HepG2 (cell line): ENCODE measurements at regions not wholly inside any gene's neighbourhood (a gene's known extent, or its start where the extent isn't known, plus 50 kb on each side); places are given as distances from the start of the nearest gene placed in this dataset.

Experiments
- ATAC-seq: fragments of 200-7000 bp; cut with Tn5 transposase; 3 replicates; pipeline ENCODE4 v1.9.1; 2020; ENCODE audit warnings: mild to moderate bottlenecking, moderate library complexity
- BruUV-seq: library from RNA; stranded (reverse); fragments of 400-500 nt; replicated peaks from 2 replicates; lab custom pipeline; 2021; lab: Mats Ljungman, UMichigan
- CTCF ChIA-PET: fragments of 300-600 bp; formaldehyde crosslinking; extraction: SDS; loops from one replicate; lab custom pipeline; 2021; ENCODE audit warnings: low total read pairs, inconsistent platforms, low intra/inter-chr PET ratio; lab: Yijun Ruan, JAX
- POLR2A ChIA-PET: fragments of 350-600 bp; sonication (Branson Sonifier 250); formaldehyde crosslinking; loops from one replicate; lab custom pipeline; 2020; ENCODE audit warnings: antibody characterized with exemption, inconsistent platforms; lab: Yijun Ruan, JAX
- DNase-seq: peaks from one replicate; pipeline ENCODE4 v3.0.0-alpha.2; 2015; ENCODE audit warnings: low spot score
- FAIRE-seq: peaks from 3 replicates; lab custom pipeline; 2011; peaks lifted over from hg19 to GRCh38; lab: Jason Lieb, UNC
- H2AFZ ChIP-seq: one replicate; pipeline ENCODE4 v1.6.1; 2011; ENCODE audit warnings: low read length, inconsistent platforms
- H3K27ac ChIP-seq: fragments of 300-600 bp; 3 replicates; pipeline ENCODE4 v1.8.0; 2011; ENCODE audit warnings: mixed run types, mild to moderate bottlenecking, mixed read lengths, low read length, inconsistent platforms; ENCODE audit not compliant: insufficient read depth; ENCODE audit errors: extremely low read length
- H3K27me3 ChIP-seq, 2 experiments: fragments of 200-600 bp in 1 of 2; 2 replicates in 1 of 2; 3 replicates in 1 of 2; pipeline versions ENCODE4 v1.6.0 to v1.8.0; 2011; ENCODE audit warnings: low read length in 2 of 2, mild to moderate bottlenecking in 2 of 2, moderate library complexity in 2 of 2, inconsistent platforms in 1 of 2; ENCODE audit not compliant: insufficient read depth in 2 of 2, control insufficient read depth in 1 of 2
- H3K36me3 ChIP-seq, 2 experiments: fragments of 200-600 bp in 1 of 2; replicated peaks in 1 of 2; 2 replicates in 1 of 2; 3 replicates in 1 of 2; pipeline versions ENCODE4 v1.5.1 to v1.8.0; 2011; ENCODE audit warnings: low read length in 2 of 2, inconsistent platforms in 1 of 2; ENCODE audit not compliant: insufficient read depth in 2 of 2, control insufficient read depth in 1 of 2
- H3K4me1 ChIP-seq: 2 replicates; pipeline ENCODE4 v1.5.1; 2012; ENCODE audit warnings: low read length, inconsistent platforms; ENCODE audit not compliant: insufficient read depth
- H3K4me2 ChIP-seq: 2 replicates; pipeline ENCODE4 v1.6.0; 2011; ENCODE audit warnings: low read depth, low read length, inconsistent platforms
- H3K4me3 ChIP-seq, 3 experiments: fragments of 200-600 bp in 1 of 3; sonication (generic), shearing (Covaris generic) in 1 of 3; replicated peaks in 1 of 3; 2 replicates each; pipeline ENCODE4 v1.5.1; 2011 to 2016; ENCODE audit warnings: low read length in 3 of 3, inconsistent platforms in 2 of 3, low read depth in 2 of 3, mild to moderate bottlenecking in 2 of 3, control low read depth in 1 of 3, mixed read lengths in 1 of 3; ENCODE audit not compliant: insufficient read depth in 1 of 3
- H3K79me2 ChIP-seq: one replicate; pipeline ENCODE4 v1.6.1; 2011; ENCODE audit warnings: low read length, inconsistent platforms; ENCODE audit not compliant: insufficient read depth
- H3K9ac ChIP-seq: 2 replicates; pipeline ENCODE4 v1.6.0; 2011; ENCODE audit warnings: mild to moderate bottlenecking, low read depth, low read length, inconsistent platforms; ENCODE audit not compliant: insufficient read depth
- H3K9me3 ChIP-seq: 2 replicates; pipeline ENCODE4 v1.5.1; 2012; ENCODE audit warnings: mild to moderate bottlenecking, low read length
- H4K20me1 ChIP-seq: 2 replicates; pipeline ENCODE4 v1.6.0; 2011; ENCODE audit warnings: inconsistent platforms, mild to moderate bottlenecking, low read length, moderate library complexity; ENCODE audit not compliant: insufficient read depth
- ARID5B ChIP-seq: IDR thresholded peaks from 2 replicates; pipeline ENCODE4 v1.4.0; 2020; ENCODE audit warnings: mild to moderate bottlenecking, missing genetic modification reagents
- ATF1 ChIP-seq: IDR thresholded peaks from 2 replicates; pipeline ENCODE4 v1.6.1; 2016; ENCODE audit warnings: mild to moderate bottlenecking, control low read depth
- EHMT2 ChIP-seq: fragments of 200-600 bp; sonication (generic); IDR thresholded peaks from 2 replicates; pipeline ENCODE4 v1.7.0; 2017; ENCODE audit warnings: antibody characterized with exemption, low read depth, low read length, borderline replicate concordance
- JUN ChIP-seq: sonication (generic); formaldehyde crosslinking; IDR thresholded peaks from 2 replicates; pipeline ENCODE4 v1.4.0; 2020; ENCODE audit warnings: mild to moderate bottlenecking, missing genetic modification reagents
- MAF1 ChIP-seq: sonication (generic); formaldehyde crosslinking; IDR thresholded peaks from 2 replicates; pipeline ENCODE4 v1.5.0; 2020; ENCODE audit warnings: missing genetic modification reagents, borderline replicate concordance
- NCOA1 ChIP-seq: sonication (generic); formaldehyde crosslinking; IDR thresholded peaks from 2 replicates; pipeline ENCODE4 v1.9.0; 2021; ENCODE audit warnings: missing genetic modification reagents
- TBX2 ChIP-seq: sonication (generic); formaldehyde crosslinking; IDR thresholded peaks from 2 replicates; pipeline ENCODE4 v1.5.0; 2020; ENCODE audit warnings: missing genetic modification reagents, mild to moderate bottlenecking, borderline replicate concordance
- THYN1 ChIP-seq: sonication (generic); formaldehyde crosslinking; IDR thresholded peaks from 2 replicates; pipeline ENCODE4 v1.8.1; 2023; ENCODE audit warnings: low read depth, mild to moderate bottlenecking, moderate library complexity, missing genetic modification reagents, borderline replicate concordance
- TIGD3 ChIP-seq: sonication (generic); formaldehyde crosslinking; IDR thresholded peaks from 2 replicates; pipeline ENCODE4 v1.5.1; 2020; ENCODE audit warnings: mild to moderate bottlenecking, missing genetic modification reagents, borderline replicate concordance
- U2AF1 ChIP-seq: fragments of 200-400 bp; formaldehyde crosslinking; optimal IDR thresholded peaks from 2 replicates; pipeline ENCODE3; 2017; ENCODE audit warnings: mild to moderate bottlenecking, low read depth, low read length
- ZNF180 ChIP-seq: sonication (generic); formaldehyde crosslinking; IDR thresholded peaks from 2 replicates; pipeline ENCODE4 v1.4.0; 2020; ENCODE audit warnings: low read depth, missing genetic modification reagents, borderline replicate concordance
- ZNF317 ChIP-seq: sonication (generic); formaldehyde crosslinking; IDR thresholded peaks from 2 replicates; pipeline ENCODE4 v1.5.0; 2020; ENCODE audit warnings: mild to moderate bottlenecking, missing genetic modification reagents
- ZNF777 ChIP-seq: sonication (generic); formaldehyde crosslinking; IDR thresholded peaks from 2 replicates; pipeline ENCODE4 v1.4.0; 2020; ENCODE audit warnings: missing genetic modification reagents
- ZXDC ChIP-seq: sonication (generic); formaldehyde crosslinking; IDR thresholded peaks from 2 replicates; pipeline ENCODE4 v1.5.0; 2020; ENCODE audit warnings: mild to moderate bottlenecking, missing genetic modification reagents
- in situ Hi-C: cut with HindIII; loops from 2 replicates; pipeline ENCODE4 v1.10.0; 2017; ENCODE audit warnings: low pct_unique_long_range_greater_than_20kb; ENCODE audit not compliant: extremely low pct_ligation_motif_present
- intact Hi-C: fragments of 100-400 bp; cut with micrococcal nuclease; formaldehyde crosslinking; loops from one replicate; pipeline ENCODE4 v1.10.0; 2022; ENCODE audit not compliant: unreplicated experiment
- TF ChIP-seq, protein P1 (sequence below): sonication (generic); formaldehyde crosslinking; IDR thresholded peaks from 2 replicates; pipeline ENCODE4 v1.4.0; 2020; ENCODE audit warnings: missing genetic modification reagents

- no peak for TF ChIP-seq JUN
- TF ChIP-seq U2AF1, result no peak
- no peak for TF ChIP-seq ZXDC (CRISPR knock-in tag)
- TF ChIP-seq TBX2 (CRISPR knock-in tag), result no peak
Measured at GRCh38 chr7:123324283-123324682, 124.5 kb upstream of the SLC13A1 start (continued).

- Histone ChIP-seq H4K20me1 (no peaks in the 10 kb centered on the region), H3K36me3 (no peaks in the 10 kb centered on the region), H3K9ac (no peak overlapping the region), H3K79me2 (no peaks in the 10 kb centered on the region), H2AFZ (no peak overlapping the region), H3K4me3 (no peak overlapping the region), H3K27ac (no peak overlapping the region), H3K4me1 (no peaks in the 10 kb centered on the region), H3K9me3 (peaks cover 42% of the 10 kb centered on the region), H3K27me3 (no peaks in the 10 kb centered on the region), H3K4me2 (no peak overlapping the region)
- in situ Hi-C loops (no loop called here), intact Hi-C loops (no loop called here)
- no peak for DNase-seq
- CTCF ChIA-PET, result no interaction called here
- FAIRE-seq, result no peak
- ATAC-seq, result no peak
- POLR2A ChIA-PET, result no interaction called here
- no TSS peak for BruUV-seq
- TF ChIP-seq ZNF180 (CRISPR knock-in tag) (no peak), ZNF317 (CRISPR knock-in tag) (no peak), ARID5B (CRISPR knock-in tag) (no peak), NCOA1 (CRISPR knock-in tag) (no peak), MAF1 (CRISPR knock-in tag) (no peak), ZNF777 (CRISPR knock-in tag) (no peak), TIGD3 (no peak), EHMT2 (no peak), THYN1 (no peak), ATF1 (CRISPR knock-in tag) (no peak)
- TF ChIP-seq, protein P1, sequence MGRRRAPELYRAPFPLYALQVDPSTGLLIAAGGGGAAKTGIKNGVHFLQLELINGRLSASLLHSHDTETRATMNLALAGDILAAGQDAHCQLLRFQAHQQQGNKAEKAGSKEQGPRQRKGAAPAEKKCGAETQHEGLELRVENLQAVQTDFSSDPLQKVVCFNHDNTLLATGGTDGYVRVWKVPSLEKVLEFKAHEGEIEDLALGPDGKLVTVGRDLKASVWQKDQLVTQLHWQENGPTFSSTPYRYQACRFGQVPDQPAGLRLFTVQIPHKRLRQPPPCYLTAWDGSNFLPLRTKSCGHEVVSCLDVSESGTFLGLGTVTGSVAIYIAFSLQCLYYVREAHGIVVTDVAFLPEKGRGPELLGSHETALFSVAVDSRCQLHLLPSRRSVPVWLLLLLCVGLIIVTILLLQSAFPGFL (CRISPR knock-in tag), result no peak
Measured at GRCh38 chr7:123323689-123324088, 123.9 kb upstream of the SLC13A1 start.
